Esophagus squamous epithelium (tissue), 5 donors: ENCODE measurements at regions not wholly inside any gene's neighbourhood (a gene's known extent, or its start where the extent isn't known, plus 50 kb on each side); places are given as distances from the start of the nearest gene placed in this dataset.

Experiments
- DNase-seq: peaks from one replicate; lab custom pipeline; 2025; lab: John Stamatoyannopoulos, UW
- H3K27ac ChIP-seq, 4 donors: fragments of 200-600 bp; sonication (generic); one replicate each; pipeline ENCODE4 v1.5.1; 2016 to 2019; ENCODE audit warnings: mild to moderate bottlenecking in 1 of 4
- H3K27me3 ChIP-seq, 4 donors: fragments of 200-600 bp; sonication (generic); 1 replicate in 3 of 4; 2 replicates in 1 of 4; pipeline versions ENCODE4 v1.5.1 to v1.6.0; 2017 to 2021; ENCODE audit warnings: antibody characterized with exemption in 1 of 4
- H3K36me3 ChIP-seq, 3 donors: fragments of 200-600 bp; sonication (generic); one replicate each; pipeline ENCODE4 v1.5.1; 2016 to 2019
- H3K4me1 ChIP-seq, 3 donors: fragments of 200-600 bp; sonication (generic); one replicate each; pipeline ENCODE4 v1.5.1; 2017 to 2019
- H3K4me3 ChIP-seq, 4 donors: fragments of 200-600 bp; sonication (generic); 1 replicate in 3 of 4; 2 replicates in 1 of 4; pipeline ENCODE4 v1.5.1; 2016 to 2019; ENCODE audit warnings: mild to moderate bottlenecking in 2 of 4, moderate library complexity in 1 of 4
- H3K9me3 ChIP-seq, 3 donors: fragments of 200-600 bp; sonication (generic); one replicate each; pipeline ENCODE4 v1.5.1; 2016 to 2019
- CTCF ChIP-seq, 6 experiments: fragments of 450-650 bp in 4 of 6; fragments of 200-600 bp in 2 of 6; sonication (generic) in 2 of 6; IDR thresholded peaks; one replicate each; pipeline ENCODE4 v1.5.1; 2016 to 2019; ENCODE audit warnings: antibody characterized with exemption in 6 of 6, mild to moderate bottlenecking in 4 of 6, moderate library complexity in 4 of 6
- POLR2A ChIP-seq, 4 donors: fragments of 450-650 bp; IDR thresholded peaks; one replicate each; pipeline ENCODE4 v1.6.1; 2017; ENCODE audit warnings: antibody characterized with exemption in 4 of 4, mild to moderate bottlenecking in 4 of 4, moderate library complexity in 3 of 4
- WGBS, 2 donors: methylation state at CpG; one replicate each; pipeline ENCODE4 v1.1.5; 2018; 5-methylcytosine and 5-hydroxymethylcytosine counted together
- intact Hi-C: fragments of 100-400 bp; cut with DNase I; formaldehyde crosslinking; loops from one replicate; pipeline ENCODE4 v1.15.0; 2022
- donor health status: DM: yes; HTN: yes; CAD: no.

DNA sequence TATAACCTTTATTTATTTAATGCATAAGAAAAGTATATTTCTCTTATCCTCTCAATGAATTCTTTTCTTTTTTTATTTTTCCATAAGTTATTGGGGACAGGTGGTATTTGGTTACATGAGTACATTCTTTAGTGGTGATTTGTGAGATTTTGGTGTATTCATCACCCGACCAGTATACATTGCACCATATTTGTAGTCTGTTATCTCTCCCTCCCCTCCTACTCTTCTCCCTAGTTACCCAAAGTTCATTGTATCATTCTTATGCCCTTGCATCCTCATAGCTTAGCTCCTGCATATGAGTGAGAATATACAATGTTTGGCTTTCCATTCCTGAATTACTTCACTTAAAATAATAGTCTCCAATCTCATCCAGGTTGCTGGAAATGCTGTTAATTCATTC is 1900.0 kb upstream of the SEL1L start:
- H3K27ac ChIP-seq: no peak overlapping the region
- no peaks in the 10 kb centered on the region for H3K36me3 ChIP-seq
- no peaks in the 10 kb centered on the region for H3K9me3 ChIP-seq
- no peak for DNase-seq
- 61 to 67% methylated on average over 1 of the region's 1 CpG for WGBS, 2 donors
- H3K27me3 ChIP-seq: no peaks in the 10 kb centered on the region
- H3K4me1 ChIP-seq: no peaks in the 10 kb centered on the region
- intact Hi-C loops: no loop called here
- no peak for TF ChIP-seq CTCF (IDR thresholded peaks at IDR 0.05)
- TF ChIP-seq POLR2A (IDR thresholded peaks at IDR 0.05): no peak
- no peak overlapping the region for H3K4me3 ChIP-seq

DNA sequence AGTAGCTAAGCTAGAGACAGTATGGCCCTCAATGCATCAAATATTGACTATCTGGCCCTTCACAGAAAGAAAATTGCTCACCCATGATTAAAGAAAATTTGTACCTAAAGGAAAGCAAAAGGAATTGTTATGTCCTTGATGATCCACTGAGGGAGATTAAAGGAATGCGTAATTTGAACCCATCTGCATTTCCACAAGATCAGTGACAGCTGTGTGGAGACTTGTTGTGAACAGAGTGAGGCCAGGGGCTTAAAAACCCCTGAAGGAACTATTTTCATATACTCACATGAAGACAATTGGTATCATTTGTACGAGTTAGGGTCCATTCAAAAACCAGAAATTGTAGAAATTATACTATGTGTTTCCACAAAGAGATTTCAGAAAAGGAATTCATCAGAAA is 1908.1 kb upstream of the SEL1L start:
- intact Hi-C loops: no loop called here
- no peaks in the 10 kb centered on the region for H3K9me3 ChIP-seq
- H3K4me1 ChIP-seq: no peaks in the 10 kb centered on the region
- DNase-seq: no peak
- H3K27me3 ChIP-seq: no peaks in the 10 kb centered on the region
- TF ChIP-seq POLR2A (IDR thresholded peaks at IDR 0.05) (no peak), CTCF (IDR thresholded peaks at IDR 0.05) (no peak)
- H3K4me3 ChIP-seq: no peak overlapping the region
- WGBS, 2 donors: 62 to 69% methylated on average over 2 of the region's 2 CpGs
- no peak overlapping the region for H3K27ac ChIP-seq
- no peaks in the 10 kb centered on the region for H3K36me3 ChIP-seq

GRCh38 chr14:83455561-83455960 is 1921.9 kb upstream of the SEL1L start:
- 81 to 98% methylated on average over 3 of the region's 3 CpGs for WGBS, 2 donors
- peaks cover 0 to 14% (median 4%) of the 10 kb centered on the region in 3 donors for H3K9me3 ChIP-seq
- TF ChIP-seq POLR2A (IDR thresholded peaks at IDR 0.05) (no peak), CTCF (IDR thresholded peaks at IDR 0.05) (no peak)
- no peak for DNase-seq
- intact Hi-C loops: no loop called here
- H3K4me1 ChIP-seq: no peaks in the 10 kb centered on the region
- H3K36me3 ChIP-seq: no peaks in the 10 kb centered on the region
- no peak overlapping the region for H3K27ac ChIP-seq
- H3K27me3 ChIP-seq: no peaks in the 10 kb centered on the region
- H3K4me3 ChIP-seq: no peak overlapping the region

DNA sequence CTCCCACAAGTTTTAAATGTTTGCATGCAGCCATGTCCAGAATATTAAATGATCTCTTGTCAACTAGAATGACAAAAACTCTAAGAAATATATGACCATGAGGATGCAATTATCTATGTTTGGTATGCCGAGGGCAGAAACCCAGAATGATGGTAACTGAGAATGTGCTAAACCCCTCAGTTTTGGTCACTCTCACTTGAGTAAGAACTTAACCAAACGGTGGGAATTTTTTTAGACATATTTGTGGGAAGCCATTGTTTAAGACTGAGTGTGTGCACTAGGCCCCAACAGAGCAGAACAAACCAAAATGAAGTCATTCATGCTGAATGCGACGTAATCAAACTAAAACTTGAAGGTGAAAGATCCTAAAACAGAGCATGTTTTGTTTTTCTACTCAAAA is 1927.9 kb upstream of the SEL1L start:
- no peak overlapping the region for H3K4me3 ChIP-seq
- 80 to 82% methylated on average over 4 of the region's 4 CpGs for WGBS, 2 donors
- H3K27me3 ChIP-seq: no peaks in the 10 kb centered on the region
- TF ChIP-seq CTCF (IDR thresholded peaks at IDR 0.05): no peak
- no peak for TF ChIP-seq POLR2A (IDR thresholded peaks at IDR 0.05)
- H3K36me3 ChIP-seq: no peaks in the 10 kb centered on the region
- H3K27ac ChIP-seq: no peak overlapping the region
- no peaks in the 10 kb centered on the region for H3K4me1 ChIP-seq
- H3K9me3 ChIP-seq: peaks cover 0 to 3% (median 0%) of the 10 kb centered on the region in 3 donors
- no peak for DNase-seq
- intact Hi-C loops: no loop called here

GRCh38 chr14:83462759-83463158 is 1929.1 kb upstream of the SEL1L start:
- 85 to 90% methylated on average over 3 of the region's 3 CpGs for WGBS, 2 donors
- intact Hi-C loops: no loop called here
- H3K36me3 ChIP-seq: no peaks in the 10 kb centered on the region
- peaks cover 0 to 3% (median 0%) of the 10 kb centered on the region in 3 donors for H3K9me3 ChIP-seq
- no peaks in the 10 kb centered on the region for H3K27me3 ChIP-seq
- DNase-seq: no peak
- H3K4me1 ChIP-seq: no peaks in the 10 kb centered on the region
- TF ChIP-seq POLR2A (IDR thresholded peaks at IDR 0.05) (no peak), CTCF (IDR thresholded peaks at IDR 0.05) (no peak)
- no peak overlapping the region for H3K27ac ChIP-seq
- H3K4me3 ChIP-seq: no peak overlapping the region
